ENCODE measurements at regions not wholly inside any gene's neighbourhood (a gene's known extent, or its start where the extent isn't known, plus 50 kb on each side); places are given as distances from the start of the nearest gene placed in this dataset.
"Not testable (repeated sequence)": the region's sequence is repeated elsewhere in the genome, so short reads cannot be mapped to it uniquely, and the experiment has no call there.

GRCh38 chr5:51162245-51162644, 221.0 kb upstream of the ISL1 start:
- Histone ChIP-seq H3K4me1 (ENCODE audit: insufficient read depth, low read length) (no peaks in the 10 kb centered on the region), H2AFZ (ENCODE audit: low read length) (no peak overlapping the region), H3K27ac (ENCODE audit: low read depth, low read length) (no peak overlapping the region), H3K36me3 (ENCODE audit: insufficient read depth, low read length) (no peaks in the 10 kb centered on the region), H4K20me1 (ENCODE audit: insufficient read depth, low read length) (no peaks in the 10 kb centered on the region), H3K79me2 (ENCODE audit: insufficient read depth, low read length) (no peaks in the 10 kb centered on the region), H3K4me3 (ENCODE audit: insufficient read depth, low read length) (no peak overlapping the region), H3K27me3 (ENCODE audit: insufficient read depth, low read length) (no peaks in the 10 kb centered on the region), H3K9me3 (ENCODE audit: low read depth, low read length) (no peaks in the 10 kb centered on the region), H3K4me2 (ENCODE audit: insufficient read depth, low read length) (no peak overlapping the region)
- no peak for TF ChIP-seq CTCF (IDR thresholded peaks at IDR 0.05; ENCODE audit: extremely low read depth, low read depth, low read length)
- DNase-seq (ENCODE audit: insufficient read length, low spot score, missing footprints), result no peak

- H3K79me2 ChIP-seq (ENCODE audit: insufficient read depth, low read length); H2AFZ ChIP-seq (ENCODE audit: low read length): not testable (repeated sequence)
Observed at GRCh38 chr5:51165621-51166020, 217.6 kb upstream of the ISL1 start.

GRCh38 chr5:51172903-51173626, 210.2 kb upstream of the ISL1 start:
- Histone ChIP-seq H3K27me3 (ENCODE audit: insufficient read depth, low read length) (no peaks in the 10 kb centered on the region), H3K27ac (ENCODE audit: low read depth, low read length) (no peak overlapping the region), H3K9me3 (ENCODE audit: low read depth, low read length) (no peaks in the 10 kb centered on the region), H2AFZ (ENCODE audit: low read length) (no peak overlapping the region), H3K79me2 (ENCODE audit: insufficient read depth, low read length) (no peaks in the 10 kb centered on the region), H3K4me1 (ENCODE audit: insufficient read depth, low read length) (no peaks in the 10 kb centered on the region), H3K36me3 (ENCODE audit: insufficient read depth, low read length) (no peaks in the 10 kb centered on the region), H3K4me2 (ENCODE audit: insufficient read depth, low read length) (no peak overlapping the region), H3K4me3 (ENCODE audit: insufficient read depth, low read length) (no peak overlapping the region), H4K20me1 (ENCODE audit: insufficient read depth, low read length) (no peaks in the 10 kb centered on the region)
- DNase-seq (ENCODE audit: insufficient read length, low spot score, missing footprints), result no peak
- TF ChIP-seq CTCF (IDR thresholded peaks at IDR 0.05; ENCODE audit: extremely low read depth, low read depth, low read length), result no peak

More at GRCh38 chr5:51165621-51166020, 217.6 kb upstream of the ISL1 start:
- not testable (repeated sequence) for H3K36me3 ChIP-seq (ENCODE audit: insufficient read depth, low read length); H3K27me3 ChIP-seq (ENCODE audit: insufficient read depth, low read length); DNase-seq (ENCODE audit: insufficient read length, low spot score, missing footprints); H3K4me3 ChIP-seq (ENCODE audit: insufficient read depth, low read length); H3K27ac ChIP-seq (ENCODE audit: low read depth, low read length); H3K4me1 ChIP-seq (ENCODE audit: insufficient read depth, low read length); H4K20me1 ChIP-seq (ENCODE audit: insufficient read depth, low read length); H3K4me2 ChIP-seq (ENCODE audit: insufficient read depth, low read length); H3K9me3 ChIP-seq (ENCODE audit: low read depth, low read length)

GRCh38 chr5:51181208-51181894, 201.9 kb upstream of the ISL1 start:
- Histone ChIP-seq H3K27ac (ENCODE audit: low read depth, low read length) (no peak overlapping the region), H3K4me2 (ENCODE audit: insufficient read depth, low read length) (no peak overlapping the region), H3K4me3 (ENCODE audit: insufficient read depth, low read length) (no peak overlapping the region), H3K27me3 (ENCODE audit: insufficient read depth, low read length) (no peaks in the 10 kb centered on the region), H4K20me1 (ENCODE audit: insufficient read depth, low read length) (no peaks in the 10 kb centered on the region), H3K4me1 (ENCODE audit: insufficient read depth, low read length) (no peaks in the 10 kb centered on the region), H2AFZ (ENCODE audit: low read length) (no peak overlapping the region), H3K36me3 (ENCODE audit: insufficient read depth, low read length) (no peaks in the 10 kb centered on the region), H3K79me2 (ENCODE audit: insufficient read depth, low read length) (no peaks in the 10 kb centered on the region), H3K9me3 (ENCODE audit: low read depth, low read length) (no peaks in the 10 kb centered on the region)
- TF ChIP-seq CTCF (IDR thresholded peaks at IDR 0.05; ENCODE audit: extremely low read depth, low read depth, low read length), result no peak
- no peak for DNase-seq (ENCODE audit: insufficient read length, low spot score, missing footprints)

Data from osteoblast (primary cell).